ENCODE measurements at regions not wholly inside any gene's neighbourhood (a gene's known extent, or its start where the extent isn't known, plus 50 kb on each side); places are given as distances from the start of the nearest gene placed in this dataset.

- H3K27me3 ChIP-seq (replicated peaks; ENCODE audit: insufficient read depth, low read depth, low read length, poor library complexity): no peaks in the 10 kb centered on the region
- TF ChIP-seq CTCF (conservative IDR thresholded peaks at IDR 0.05; ENCODE audit: low read depth, low read length): no peak
- no peak for TF ChIP-seq EZH2 (IDR thresholded peaks at IDR 0.05; ENCODE audit: borderline replicate concordance, low read depth, low read length, poor library complexity, severe bottlenecking)
- intact Hi-C loops (cut with micrococcal nuclease; ENCODE audit: unreplicated experiment): no loop called here
- DNase-seq (ENCODE audit: low spot score): no peak
- ChIA-PET POLR2A (ENCODE audit: low non-redundant PET) (no interaction called here), CTCF (no interaction called here)
- H3K36me3 ChIP-seq (ENCODE audit: insufficient read depth, low read length, poor library complexity, severe bottlenecking): no peaks in the 10 kb centered on the region
- H3K4me3 ChIP-seq (ENCODE audit: low read depth, low read length, poor library complexity, severe bottlenecking): no peak overlapping the region
- no peak overlapping the region for H3K27ac ChIP-seq (ENCODE audit: low read depth, low read length, poor library complexity, severe bottlenecking)
- H3K4me1 ChIP-seq (ENCODE audit: insufficient read depth, low read length, poor library complexity, severe bottlenecking): no peaks in the 10 kb centered on the region
- BruUV-seq (replicated peaks): no TSS peak
- H3K9me3 ChIP-seq (ENCODE audit: low read depth, low read length, poor library complexity, severe bottlenecking): peaks cover under 1% of the 10 kb centered on the region
These were observed 290.9 kb upstream of the PWP1 start for GRCh38 chr12:107394693-107395092.

GRCh38 chr12:107395817-107396216 lies 289.8 kb upstream of the PWP1 start:
- ChIA-PET CTCF (no interaction called here), POLR2A (ENCODE audit: low non-redundant PET) (no interaction called here)
- no peaks in the 10 kb centered on the region for H3K27me3 ChIP-seq (replicated peaks; ENCODE audit: insufficient read depth, low read depth, low read length, poor library complexity)
- H3K4me1 ChIP-seq (ENCODE audit: insufficient read depth, low read length, poor library complexity, severe bottlenecking): peaks cover 5% of the 10 kb centered on the region
- intact Hi-C loops (cut with micrococcal nuclease; ENCODE audit: unreplicated experiment): no loop called here
- BruUV-seq (replicated peaks): no TSS peak
- no peak for DNase-seq (ENCODE audit: low spot score)
- no peaks in the 10 kb centered on the region for H3K36me3 ChIP-seq (ENCODE audit: insufficient read depth, low read length, poor library complexity, severe bottlenecking)
- no peak overlapping the region for H3K27ac ChIP-seq (ENCODE audit: low read depth, low read length, poor library complexity, severe bottlenecking)
- no peak overlapping the region for H3K4me3 ChIP-seq (ENCODE audit: low read depth, low read length, poor library complexity, severe bottlenecking)
- TF ChIP-seq CTCF (conservative IDR thresholded peaks at IDR 0.05; ENCODE audit: low read depth, low read length) (no peak), EZH2 (IDR thresholded peaks at IDR 0.05; ENCODE audit: borderline replicate concordance, low read depth, low read length, poor library complexity, severe bottlenecking) (no peak)
- H3K9me3 ChIP-seq (ENCODE audit: low read depth, low read length, poor library complexity, severe bottlenecking): no peaks in the 10 kb centered on the region

- H3K4me3 ChIP-seq (ENCODE audit: low read depth, low read length, poor library complexity, severe bottlenecking): no peak overlapping the region
- no TSS peak for BruUV-seq (replicated peaks)
These were observed 288.6 kb upstream of the PWP1 start for GRCh38 chr12:107396991-107397390.

More at GRCh38 chr12:107396991-107397390, 288.6 kb upstream of the PWP1 start:
- CTCF ChIA-PET: no interaction called here
- H3K27me3 ChIP-seq (replicated peaks; ENCODE audit: insufficient read depth, low read depth, low read length, poor library complexity): no peaks in the 10 kb centered on the region
- intact Hi-C loops (cut with micrococcal nuclease; ENCODE audit: unreplicated experiment): no loop called here
- H3K36me3 ChIP-seq (ENCODE audit: insufficient read depth, low read length, poor library complexity, severe bottlenecking): no peaks in the 10 kb centered on the region
- H3K9me3 ChIP-seq (ENCODE audit: low read depth, low read length, poor library complexity, severe bottlenecking): no peaks in the 10 kb centered on the region
- H3K4me1 ChIP-seq (ENCODE audit: insufficient read depth, low read length, poor library complexity, severe bottlenecking): peaks cover 13% of the 10 kb centered on the region
- POLR2A ChIA-PET (ENCODE audit: low non-redundant PET): no interaction called here
- no peak for DNase-seq (ENCODE audit: low spot score)
- TF ChIP-seq CTCF (conservative IDR thresholded peaks at IDR 0.05; ENCODE audit: low read depth, low read length) (no peak), EZH2 (IDR thresholded peaks at IDR 0.05; ENCODE audit: borderline replicate concordance, low read depth, low read length, poor library complexity, severe bottlenecking) (no peak)
- H3K27ac ChIP-seq (ENCODE audit: low read depth, low read length, poor library complexity, severe bottlenecking): no peak overlapping the region
